ENCODE measurements at regions not wholly inside any gene's neighbourhood (a gene's known extent, or its start where the extent isn't known, plus 50 kb on each side); places are given as distances from the start of the nearest gene placed in this dataset.

DNA sequence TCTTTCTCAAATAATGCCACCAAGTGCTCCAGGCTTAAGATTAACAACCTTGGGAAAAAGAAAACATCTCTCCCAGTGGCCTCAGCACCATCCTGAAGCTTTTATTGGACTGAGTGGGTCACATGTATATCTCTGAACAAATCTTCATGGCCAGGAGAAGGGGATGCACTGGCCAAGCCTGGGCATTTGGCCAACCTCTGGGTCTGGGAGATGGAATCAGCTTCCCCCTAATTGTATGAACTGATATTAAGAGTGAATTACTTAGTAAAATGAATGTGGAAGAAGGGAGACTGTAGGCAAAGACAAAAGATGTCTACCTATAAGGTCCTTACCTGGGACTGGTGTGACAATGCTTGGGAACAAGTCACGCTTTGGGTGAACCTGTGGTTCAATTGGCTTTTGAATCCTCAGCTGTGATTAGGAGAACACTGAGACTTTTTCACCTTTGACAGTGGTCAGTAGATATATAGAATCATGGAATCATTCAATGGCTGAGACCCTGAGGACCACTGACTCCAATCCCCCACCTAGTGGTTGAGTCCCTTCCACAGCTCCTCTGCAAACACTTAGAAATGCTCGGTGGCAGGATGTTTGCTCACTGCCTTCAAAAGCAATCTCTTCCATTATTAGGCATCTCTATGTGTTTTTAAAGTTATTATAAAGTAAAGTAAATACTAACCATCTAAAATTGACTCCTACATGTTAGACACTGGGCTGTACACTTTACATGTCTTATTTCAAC, 102.6 kb upstream of the ATP1A1 start:
- TF ChIP-seq, protein P1, sequence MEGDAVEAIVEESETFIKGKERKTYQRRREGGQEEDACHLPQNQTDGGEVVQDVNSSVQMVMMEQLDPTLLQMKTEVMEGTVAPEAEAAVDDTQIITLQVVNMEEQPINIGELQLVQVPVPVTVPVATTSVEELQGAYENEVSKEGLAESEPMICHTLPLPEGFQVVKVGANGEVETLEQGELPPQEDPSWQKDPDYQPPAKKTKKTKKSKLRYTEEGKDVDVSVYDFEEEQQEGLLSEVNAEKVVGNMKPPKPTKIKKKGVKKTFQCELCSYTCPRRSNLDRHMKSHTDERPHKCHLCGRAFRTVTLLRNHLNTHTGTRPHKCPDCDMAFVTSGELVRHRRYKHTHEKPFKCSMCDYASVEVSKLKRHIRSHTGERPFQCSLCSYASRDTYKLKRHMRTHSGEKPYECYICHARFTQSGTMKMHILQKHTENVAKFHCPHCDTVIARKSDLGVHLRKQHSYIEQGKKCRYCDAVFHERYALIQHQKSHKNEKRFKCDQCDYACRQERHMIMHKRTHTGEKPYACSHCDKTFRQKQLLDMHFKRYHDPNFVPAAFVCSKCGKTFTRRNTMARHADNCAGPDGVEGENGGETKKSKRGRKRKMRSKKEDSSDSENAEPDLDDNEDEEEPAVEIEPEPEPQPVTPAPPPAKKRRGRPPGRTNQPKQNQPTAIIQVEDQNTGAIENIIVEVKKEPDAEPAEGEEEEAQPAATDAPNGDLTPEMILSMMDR (IDR thresholded peaks at IDR 0.05) = no peak
- TF ChIP-seq POLR2A (IDR thresholded peaks at IDR 0.05) = no peak
